Neutrophil (primary cell): ENCODE measurements at regions not wholly inside any gene's neighbourhood (a gene's known extent, or its start where the extent isn't known, plus 50 kb on each side); places are given as distances from the start of the nearest gene placed in this dataset.
A peak's percentile ranks its signal among the peaks of the same experiment; 100 is the strongest.

ENCODE experiments used
- H3K27ac ChIP-seq: fragments of 200-600 bp; sonication (generic); 2 replicates; pipeline ENCODE4 v1.5.1; 2016; ENCODE audit warnings: mild to moderate bottlenecking, moderate library complexity
- H3K27me3 ChIP-seq: fragments of 200-600 bp; sonication (generic); 2 replicates; pipeline ENCODE4 v1.6.0; 2016; ENCODE audit warnings: mild to moderate bottlenecking
- H3K36me3 ChIP-seq: fragments of 200-600 bp; sonication (generic); 2 replicates; pipeline ENCODE4 v1.5.1; 2017
- H3K4me1 ChIP-seq, 2 experiments: fragments of 200-600 bp in 1 of 2; sonication (generic) in 1 of 2; 1 replicate in 1 of 2; 2 replicates in 1 of 2; pipeline versions ENCODE4 v1.5.1 to v1.6.1; 2013 to 2016; ENCODE audit warnings: low read depth in 1 of 2, low read length in 1 of 2, mild to moderate bottlenecking in 1 of 2, moderate library complexity in 1 of 2; ENCODE audit not compliant: control insufficient read depth in 1 of 2, insufficient read depth in 1 of 2
- H3K4me3 ChIP-seq, 2 experiments: fragments of 200-600 bp in 1 of 2; sonication (generic) in 1 of 2; 1 replicate in 1 of 2; 2 replicates in 1 of 2; pipeline ENCODE4 v1.5.1; 2013 to 2016; ENCODE audit warnings: low read depth in 1 of 2, low read length in 1 of 2, mild to moderate bottlenecking in 1 of 2, moderate library complexity in 1 of 2
- H3K9me3 ChIP-seq: fragments of 200-600 bp; sonication (generic); 2 replicates; pipeline ENCODE4 v1.5.1; 2016
- CTCF ChIP-seq: fragments of 200-600 bp; sonication (generic); IDR thresholded peaks from 2 replicates; pipeline ENCODE4 v1.5.1; 2016; ENCODE audit warnings: antibody characterized with exemption

GRCh38 chr6:14065350-14065749, 52.2 kb upstream of the CD83 start:
- Histone ChIP-seq H3K27ac (no peak overlapping the region), H3K4me3 (no peak overlapping the region), H3K36me3 (no peaks in the 10 kb centered on the region), H3K4me1 (no peaks in the 10 kb centered on the region), H3K9me3 (no peaks in the 10 kb centered on the region), H3K27me3 (peaks cover 36% of the 10 kb centered on the region)
- TF ChIP-seq CTCF, result no peak

- peak; percentile 32 for TF ChIP-seq CTCF
- no peaks in the 10 kb centered on the region for H3K36me3 ChIP-seq
- no peak overlapping the region for H3K4me3 ChIP-seq
- H3K9me3 ChIP-seq, result no peaks in the 10 kb centered on the region
- H3K27ac ChIP-seq, result no peak overlapping the region
- H3K27me3 ChIP-seq, result peaks cover 29% of the 10 kb centered on the region
- H3K4me1 ChIP-seq, result no peaks in the 10 kb centered on the region
Measured at GRCh38 chr6:14066782-14067406, 50.7 kb upstream of the CD83 start.

GRCh38 chr6:14067656-14068055, 49.9 kb upstream of the CD83 start:
- Histone ChIP-seq H3K27me3 (peaks cover 25% of the 10 kb centered on the region), H3K4me1 (no peaks in the 10 kb centered on the region), H3K27ac (no peak overlapping the region), H3K4me3 (no peak overlapping the region), H3K36me3 (no peaks in the 10 kb centered on the region), H3K9me3 (no peaks in the 10 kb centered on the region)
- TF ChIP-seq CTCF, result no peak
